ENCODE measurements at regions not wholly inside any gene's neighbourhood (a gene's known extent, or its start where the extent isn't known, plus 50 kb on each side); places are given as distances from the start of the nearest gene placed in this dataset.
"Not testable (repeated sequence)": the region's sequence is repeated elsewhere in the genome, so short reads cannot be mapped to it uniquely, and the experiment has no call there.

DNA sequence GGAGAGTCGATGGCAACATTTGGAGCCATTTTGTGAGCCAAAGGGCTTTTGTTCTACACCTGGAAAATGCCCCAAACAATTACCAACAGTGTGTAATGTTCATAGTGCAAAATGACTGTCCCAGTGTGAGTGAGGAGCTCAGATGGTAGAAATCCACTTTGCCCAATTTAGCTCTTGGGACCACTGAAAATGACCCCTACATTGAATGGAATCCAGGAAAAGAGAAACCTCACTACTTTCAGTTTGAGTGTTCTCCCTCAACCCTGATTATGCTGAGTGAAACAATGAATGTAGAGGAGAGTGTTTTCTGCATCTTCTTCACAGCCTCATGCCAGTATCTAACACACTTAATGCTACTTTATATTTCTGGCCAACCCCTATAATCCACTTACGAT, 84.9 kb upstream of the NRN1 start:
- DNase-seq (ENCODE audit: low spot score), result no peak

DNA sequence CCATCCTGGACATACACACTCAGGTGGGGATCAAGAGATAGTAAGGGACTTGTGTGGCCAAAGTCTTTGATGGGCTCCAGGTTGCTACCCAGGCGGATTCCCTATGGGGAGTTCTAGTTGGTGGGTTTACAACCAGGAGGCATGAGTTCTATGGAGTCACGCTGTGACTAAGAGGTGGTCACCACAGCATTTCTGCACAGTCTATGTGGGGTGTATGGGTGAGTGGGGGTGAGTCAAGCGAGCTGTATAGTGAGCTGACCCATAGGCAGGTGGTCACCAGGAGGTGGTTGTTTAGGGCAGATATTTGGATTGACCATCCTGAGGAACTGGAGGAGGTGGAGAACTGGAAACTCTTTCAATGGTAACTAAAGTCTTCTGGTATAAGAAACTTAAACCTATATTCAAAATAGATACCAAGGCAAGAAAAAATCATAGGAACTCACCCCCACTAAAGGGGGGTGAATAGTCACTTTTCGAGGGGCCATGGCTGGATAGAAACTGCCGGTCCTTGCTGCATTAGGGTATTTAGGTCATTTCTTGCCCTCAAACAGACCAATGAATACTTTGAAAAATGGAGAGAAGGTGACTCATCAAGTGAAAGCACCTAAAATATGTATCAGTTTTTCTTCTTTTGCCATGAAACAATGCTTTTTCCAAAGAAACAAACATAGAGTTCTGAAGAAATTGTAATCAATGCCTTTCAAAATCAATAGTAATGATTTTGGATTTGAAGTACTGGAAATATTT, 84.3 kb upstream of the NRN1 start:
- DNase-seq (ENCODE audit: low spot score), result no peak

GRCh38 chr6:6085928-6086668, 79.4 kb upstream of the NRN1 start:
- DNase-seq (ENCODE audit: low spot score), result no peak

DNA sequence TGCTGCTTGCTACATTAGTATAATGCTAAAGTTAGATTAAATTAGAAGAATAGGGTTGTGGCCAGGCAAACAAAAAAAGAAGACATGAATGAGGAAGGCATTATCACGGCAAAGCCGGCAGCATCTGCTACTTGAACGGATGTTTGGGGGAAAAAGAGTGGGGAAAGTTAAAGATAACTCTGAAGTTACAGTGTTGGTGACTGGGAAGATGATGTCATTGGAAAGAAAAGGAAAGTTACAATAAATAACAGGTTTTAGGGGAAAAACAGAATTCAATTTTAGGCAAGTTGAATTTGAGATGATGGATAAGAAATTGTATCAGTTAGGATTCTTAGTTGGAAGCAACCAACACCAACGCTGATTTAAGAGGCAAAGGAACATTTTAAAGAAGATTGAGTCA, 74.2 kb upstream of the NRN1 start:
- no peak for DNase-seq (ENCODE audit: low spot score)

- no peak for DNase-seq (ENCODE audit: low spot score)
Measured at GRCh38 chr6:6074190-6074589, 67.5 kb upstream of the NRN1 start.

- not testable (repeated sequence) for DNase-seq (ENCODE audit: low spot score)
Measured at GRCh38 chr6:6068157-6068556, 61.4 kb upstream of the NRN1 start.

DNA sequence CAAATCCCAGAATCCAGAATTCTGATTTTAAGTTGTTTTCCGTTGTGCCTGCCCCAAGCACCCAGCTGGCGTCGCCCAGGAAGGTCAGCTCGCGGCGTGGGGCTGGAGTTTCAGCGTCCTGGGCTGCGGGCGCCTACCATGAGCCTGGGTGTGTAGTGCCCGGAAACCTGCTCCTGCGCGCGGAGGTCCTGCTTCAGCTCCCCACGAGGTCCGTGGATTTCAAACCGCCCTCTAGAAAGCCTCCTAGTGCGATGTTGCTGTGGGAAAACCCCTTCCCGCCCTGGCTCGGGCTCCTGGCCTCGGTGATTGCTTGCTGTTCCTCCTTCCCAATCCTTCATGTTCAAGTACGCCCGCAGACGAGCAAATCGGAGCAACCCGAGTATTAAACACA, 51.3 kb upstream of the NRN1 start:
- no peak for DNase-seq (ENCODE audit: low spot score)

- peak; percentile 22 for DNase-seq (ENCODE audit: low spot score)
Measured at GRCh38 chr6:6057442-6058053, 50.8 kb upstream of the NRN1 start.
